Putamen (tissue), 1 donor: ENCODE measurements at regions not wholly inside any gene's neighbourhood (a gene's known extent, or its start where the extent isn't known, plus 50 kb on each side); places are given as distances from the start of the nearest gene placed in this dataset.

Experiments used
- DNase-seq: peaks from one replicate; pipeline ENCODE4 v3.0.0-alpha.2; 2016; ENCODE audit warnings: low spot score

DNA sequence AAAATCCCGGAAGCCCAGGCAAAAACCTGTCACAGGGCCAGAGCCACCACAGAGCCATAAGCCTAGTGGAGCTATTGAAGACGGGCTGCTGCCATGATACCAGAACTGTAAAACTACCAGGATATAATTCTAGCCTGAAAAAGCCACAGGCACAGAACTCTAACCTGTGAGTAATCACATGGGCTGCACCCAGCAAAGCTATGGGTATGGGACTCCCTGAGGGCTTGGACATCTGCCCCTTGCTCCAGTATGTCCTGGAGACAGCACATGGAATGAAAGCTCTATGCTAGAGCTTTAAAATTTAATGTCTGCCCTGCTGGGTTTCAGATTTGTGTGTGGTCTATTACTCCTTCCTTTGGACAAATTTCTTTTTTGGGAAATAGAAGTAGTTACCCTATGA is 2183.6 kb upstream of the CELF4 start:
- no peak for DNase-seq

DNA sequence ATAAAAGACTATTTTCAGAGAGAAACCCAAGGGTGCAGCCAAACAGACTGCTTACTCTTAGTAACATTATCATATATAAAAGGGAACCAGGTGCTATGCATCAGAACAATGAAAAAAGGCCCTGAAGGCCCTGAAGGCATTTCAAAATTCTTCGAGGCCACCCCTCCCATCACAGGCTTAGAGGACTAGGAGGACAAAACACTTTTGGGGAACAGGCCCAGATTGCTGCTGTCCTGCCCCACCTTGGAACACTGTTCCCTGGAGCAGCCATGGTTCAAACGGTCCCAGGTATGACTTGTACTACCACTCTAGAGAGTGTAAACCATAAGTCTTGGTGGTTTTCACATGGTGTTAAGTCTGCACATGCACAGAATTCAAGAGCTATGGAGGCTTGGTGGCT is 2183.1 kb upstream of the CELF4 start:
- DNase-seq = no peak

DNA sequence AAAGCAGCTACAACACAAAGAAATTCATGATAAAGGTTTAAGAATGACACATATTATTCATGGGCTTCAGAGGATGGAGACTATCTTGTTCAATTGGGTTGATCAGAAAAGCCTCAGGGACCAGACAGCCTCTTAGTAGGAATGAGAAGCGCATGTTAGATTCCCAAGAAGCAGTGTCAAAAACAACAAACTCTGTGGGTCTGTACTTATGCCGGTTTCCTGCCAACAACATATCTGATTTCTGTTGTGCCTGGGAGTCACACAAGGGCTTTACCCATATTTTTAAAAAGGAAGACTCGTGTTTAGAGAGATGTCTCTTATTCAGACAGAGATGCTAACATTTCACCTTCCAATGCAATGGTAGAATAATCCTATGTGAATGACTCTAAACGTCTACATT is 2180.6 kb upstream of the CELF4 start:
- DNase-seq = no peak

DNA sequence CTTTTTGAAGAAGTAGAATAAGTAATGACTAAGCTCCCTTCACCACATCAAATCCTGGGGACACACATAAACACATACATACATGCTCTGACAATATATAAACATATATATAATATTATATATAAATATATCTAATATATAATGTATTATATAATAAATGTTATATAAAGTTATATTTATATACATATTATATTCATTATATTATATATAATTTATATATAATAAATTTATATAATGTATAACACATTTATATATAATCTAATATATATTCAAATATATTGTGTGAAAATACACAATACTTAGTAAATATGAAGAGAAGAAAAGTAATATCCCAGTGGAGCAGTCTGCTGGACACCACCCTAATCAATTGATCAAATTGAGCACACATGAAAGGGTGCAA is 2177.9 kb upstream of the CELF4 start:
- DNase-seq = no peak

DNA sequence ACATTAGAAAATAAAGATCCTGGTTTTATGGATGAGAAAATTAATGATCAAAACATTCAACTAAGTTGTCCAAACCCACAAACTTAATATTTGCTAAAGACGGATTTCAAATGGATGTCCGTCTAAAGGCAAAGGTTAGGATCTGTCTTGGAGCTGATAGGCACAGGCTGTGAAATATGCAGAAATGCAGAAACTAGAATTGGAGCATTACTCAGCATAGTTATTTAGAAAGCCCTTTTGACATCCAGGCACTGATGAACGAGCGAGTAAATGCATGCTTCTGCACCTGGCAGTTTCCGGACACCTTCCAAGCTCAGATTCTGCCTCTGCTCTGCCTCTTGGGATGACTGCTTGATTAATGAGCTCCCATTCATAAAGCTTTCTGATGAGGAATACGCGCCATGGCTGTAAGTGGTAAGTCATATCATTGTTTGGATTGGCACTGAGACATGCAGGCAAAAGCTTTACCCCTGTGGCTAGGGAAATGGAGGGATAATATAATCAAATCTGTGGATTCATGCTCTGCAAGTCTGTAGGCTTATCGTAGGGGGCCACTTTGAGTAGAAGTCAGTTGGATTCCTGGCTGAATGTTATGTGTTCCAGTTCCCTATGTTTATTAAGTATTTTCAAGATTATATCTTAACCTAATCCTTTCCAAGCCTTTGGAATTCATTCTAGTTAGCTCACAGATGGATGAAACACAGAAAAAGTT is 2176.3 kb upstream of the CELF4 start:
- DNase-seq = no peak

DNA sequence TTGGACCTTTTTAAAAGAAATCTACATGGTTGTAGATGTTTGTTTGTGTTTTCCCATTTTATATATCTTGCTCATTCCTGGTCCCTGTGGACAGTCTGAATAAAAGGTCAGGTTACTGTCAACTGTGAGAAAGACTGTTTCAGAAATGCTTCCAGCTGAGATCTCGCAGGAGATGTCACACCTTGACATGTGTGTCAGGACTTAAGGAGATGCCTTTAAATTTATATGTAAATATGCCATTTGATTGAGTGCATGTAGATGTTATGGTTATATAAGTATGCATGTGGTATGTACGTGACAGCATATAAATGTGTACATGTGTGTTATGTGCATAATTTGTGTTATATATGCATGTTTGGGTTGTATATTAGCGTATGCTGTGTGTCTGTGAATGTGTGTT is 2172.3 kb upstream of the CELF4 start:
- DNase-seq = no peak

DNA sequence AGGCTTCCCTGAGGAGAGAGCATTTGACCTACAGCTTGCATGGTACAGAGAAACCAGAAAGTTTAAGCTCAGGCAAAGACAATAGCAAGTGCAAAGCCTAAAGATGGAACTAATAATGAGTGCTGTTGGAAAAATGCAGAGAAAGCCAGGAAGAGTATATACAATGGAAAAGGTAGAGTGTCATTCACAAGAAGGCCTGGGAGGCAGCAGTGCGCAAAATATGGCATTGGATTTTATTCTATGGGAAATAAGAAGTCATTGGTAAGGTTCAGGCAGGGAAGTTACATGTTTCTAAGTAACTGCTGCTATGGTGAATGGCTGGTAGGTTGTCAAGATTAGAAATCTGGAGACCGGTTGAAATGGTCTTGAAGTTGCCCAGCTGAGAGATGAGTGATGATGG is 2167.3 kb upstream of the CELF4 start:
- no peak for DNase-seq

DNA sequence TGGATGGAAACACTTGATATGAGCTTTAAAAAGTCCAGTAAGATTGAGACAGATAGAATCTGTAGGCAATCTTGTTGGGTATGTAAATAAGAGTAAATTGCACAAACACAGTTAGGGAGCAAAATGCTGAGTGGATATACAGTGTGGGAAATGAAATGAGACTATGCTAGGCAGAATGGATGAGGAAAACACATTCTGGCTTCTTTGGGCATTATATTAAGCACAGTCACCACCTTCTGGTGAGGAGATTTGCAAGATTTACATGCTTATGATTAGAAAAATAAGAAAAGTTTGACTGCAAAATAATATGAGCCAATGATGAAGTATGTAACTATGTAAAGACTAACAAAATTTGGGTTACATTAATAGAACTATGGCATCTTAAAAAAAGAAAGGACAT is 2165.0 kb upstream of the CELF4 start:
- no peak for DNase-seq

DNA sequence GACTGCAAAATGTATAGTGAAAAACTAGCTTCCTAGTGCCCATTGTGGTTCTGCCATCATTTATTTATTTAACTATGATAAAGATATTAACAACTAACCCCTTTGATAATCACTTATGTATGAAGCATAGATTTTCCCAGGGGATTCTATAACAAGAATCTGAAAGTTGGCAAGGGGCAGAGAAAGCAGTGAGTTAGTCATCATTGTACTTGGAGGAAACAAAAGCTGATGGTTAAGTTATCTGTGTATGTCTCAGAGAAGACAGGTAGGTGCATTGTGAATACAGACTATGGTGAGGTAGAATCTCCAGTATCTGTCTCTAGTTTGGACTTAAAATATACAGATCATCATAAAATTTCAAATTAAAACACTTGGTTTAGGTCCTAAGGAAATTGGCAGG is 2159.1 kb upstream of the CELF4 start:
- DNase-seq = no peak

DNA sequence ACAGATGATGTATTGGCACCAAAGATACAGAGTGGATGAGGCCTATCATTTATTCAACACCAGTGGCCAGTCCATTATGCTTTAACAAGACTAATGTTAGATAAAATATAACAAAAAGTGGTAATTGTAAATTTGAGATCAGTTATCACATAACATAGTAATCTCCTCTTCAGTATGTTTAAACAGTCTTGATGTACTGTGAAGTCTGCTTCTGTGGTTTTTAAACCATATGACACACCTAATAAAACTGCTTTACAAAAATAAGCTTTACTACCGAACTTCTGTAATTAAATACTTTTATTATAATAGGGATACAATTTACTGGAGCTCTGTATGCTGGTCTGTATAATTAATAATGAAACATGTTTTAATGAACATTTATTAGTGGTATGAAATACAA is 2156.1 kb upstream of the CELF4 start:
- no peak for DNase-seq

DNA sequence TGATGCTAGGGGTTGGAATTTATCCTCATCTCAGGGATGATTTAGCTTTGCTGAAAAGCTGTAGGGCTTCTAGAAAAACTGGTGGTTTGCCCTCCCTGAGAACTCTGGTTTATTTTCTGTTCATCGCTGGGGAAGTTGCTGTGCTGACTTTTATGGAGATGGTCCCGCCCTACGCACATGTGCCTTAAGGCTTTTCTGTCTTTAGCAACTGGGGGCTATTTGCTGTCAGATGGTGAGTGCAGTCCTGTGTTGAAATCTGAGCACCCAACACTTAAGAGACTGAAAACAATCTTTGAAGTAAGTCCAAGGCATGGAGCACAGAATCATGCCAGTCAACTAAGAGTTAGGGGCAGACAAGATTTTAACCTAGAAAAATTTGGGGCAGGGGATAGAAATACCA is 2148.4 kb upstream of the CELF4 start:
- DNase-seq = no peak

DNA sequence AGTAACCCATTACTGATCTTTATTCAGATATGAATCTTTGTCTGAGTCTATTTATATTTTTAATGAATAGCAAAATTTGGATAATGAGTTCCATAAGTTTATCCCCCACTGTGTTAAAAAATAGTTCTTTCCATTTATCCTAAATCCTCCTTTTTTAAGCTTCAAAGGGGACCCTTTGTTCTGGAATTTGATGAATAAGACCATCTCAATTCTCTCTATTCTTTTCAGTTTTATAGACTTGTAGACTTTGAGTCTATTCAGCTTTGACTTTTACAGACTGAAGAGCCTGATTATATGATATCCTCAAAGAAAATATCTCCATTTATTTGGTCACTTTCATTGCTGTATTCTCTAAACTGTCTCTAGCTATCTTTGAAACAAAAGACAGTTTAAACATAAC is 2146.1 kb upstream of the CELF4 start:
- DNase-seq = no peak

DNA sequence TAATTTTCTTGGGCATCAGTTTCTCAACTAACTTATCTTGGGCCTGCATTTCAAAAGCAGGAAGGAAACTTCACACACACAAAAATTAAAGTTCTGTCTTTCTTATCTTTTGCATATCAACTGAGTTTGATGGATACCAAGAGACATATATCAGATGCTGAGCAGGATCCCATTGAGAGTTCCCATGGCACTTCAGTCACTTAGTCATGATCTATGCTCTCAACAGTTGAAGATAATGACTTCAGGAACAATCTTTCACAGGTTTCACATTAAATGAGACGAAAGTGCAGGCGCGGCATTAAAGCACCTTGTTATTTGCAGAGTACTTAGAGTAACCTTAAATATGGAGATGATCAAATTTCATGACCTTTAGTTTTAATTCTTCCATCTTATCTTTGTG is 2139.8 kb upstream of the CELF4 start:
- DNase-seq = no peak

DNA sequence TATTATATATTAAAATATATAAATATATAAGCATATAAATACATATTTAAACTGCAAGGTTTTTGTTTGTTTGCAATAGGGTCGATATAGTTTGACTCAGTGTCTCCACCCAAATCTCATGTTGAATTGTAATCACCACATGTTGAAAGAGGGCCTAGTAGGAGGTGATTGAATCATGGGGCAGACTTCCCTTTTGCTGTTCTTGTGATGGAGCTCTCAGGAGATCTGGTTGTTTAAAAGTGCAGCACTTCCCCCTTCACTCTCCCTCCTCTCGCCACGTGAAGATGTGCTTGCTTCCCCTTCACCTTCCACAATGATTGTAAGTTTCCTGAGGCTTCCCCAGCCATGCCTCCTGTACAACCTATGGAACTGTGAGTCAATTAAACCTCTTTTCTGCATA is 2137.3 kb upstream of the CELF4 start:
- DNase-seq = no peak

DNA sequence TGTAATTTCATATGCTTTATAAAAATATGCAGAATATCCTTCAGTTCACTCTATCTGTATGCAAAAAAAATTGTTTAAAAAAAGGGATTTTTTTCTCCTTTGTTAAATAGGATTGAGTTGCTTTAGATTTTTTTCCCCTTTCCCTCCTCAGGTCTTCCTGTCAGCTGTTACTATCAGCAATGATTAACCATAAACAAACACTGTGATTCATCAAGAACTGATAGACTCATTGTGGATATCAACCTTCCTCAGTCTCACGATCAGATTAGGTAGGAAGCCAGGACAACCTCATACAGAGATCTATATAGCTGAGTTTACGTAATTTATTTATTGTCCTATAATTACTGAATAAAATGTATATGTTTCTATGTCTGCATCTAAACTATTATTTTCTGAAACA is 2136.2 kb upstream of the CELF4 start:
- DNase-seq = no peak

DNA sequence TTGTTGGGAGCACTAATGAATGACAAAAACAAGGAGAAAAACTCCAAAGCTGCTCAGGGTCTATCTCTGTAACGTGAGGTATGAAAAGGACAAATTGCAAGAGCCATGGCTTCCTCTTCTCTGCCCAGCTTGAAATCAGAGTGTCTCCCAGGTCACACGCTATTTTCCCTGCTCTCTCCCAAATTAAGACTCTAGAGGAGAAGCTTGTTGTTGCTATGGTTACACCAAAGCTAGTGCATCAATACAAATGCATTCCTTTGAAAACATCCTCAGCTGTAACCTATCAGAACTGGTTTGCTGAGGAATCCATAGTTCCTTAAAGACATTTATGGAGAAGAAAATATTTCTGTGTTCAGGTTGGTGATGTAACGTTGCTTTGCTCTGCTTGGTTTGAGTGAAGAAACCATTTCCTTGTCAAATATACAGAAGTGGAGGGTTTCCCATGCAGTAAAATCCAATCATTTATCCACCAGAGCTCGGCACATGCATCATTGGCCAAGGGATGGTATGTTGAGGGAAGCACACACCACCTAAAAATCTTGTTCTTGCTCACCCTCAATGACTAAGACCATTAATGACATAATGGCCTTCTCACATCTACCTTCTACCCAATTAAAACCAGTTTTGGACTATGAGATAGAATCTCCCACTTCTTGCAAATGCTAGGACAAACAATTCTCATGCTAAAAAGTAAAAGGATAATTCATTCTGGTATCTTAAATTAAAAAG is 2135.6 kb upstream of the CELF4 start:
- DNase-seq = no peak

DNA sequence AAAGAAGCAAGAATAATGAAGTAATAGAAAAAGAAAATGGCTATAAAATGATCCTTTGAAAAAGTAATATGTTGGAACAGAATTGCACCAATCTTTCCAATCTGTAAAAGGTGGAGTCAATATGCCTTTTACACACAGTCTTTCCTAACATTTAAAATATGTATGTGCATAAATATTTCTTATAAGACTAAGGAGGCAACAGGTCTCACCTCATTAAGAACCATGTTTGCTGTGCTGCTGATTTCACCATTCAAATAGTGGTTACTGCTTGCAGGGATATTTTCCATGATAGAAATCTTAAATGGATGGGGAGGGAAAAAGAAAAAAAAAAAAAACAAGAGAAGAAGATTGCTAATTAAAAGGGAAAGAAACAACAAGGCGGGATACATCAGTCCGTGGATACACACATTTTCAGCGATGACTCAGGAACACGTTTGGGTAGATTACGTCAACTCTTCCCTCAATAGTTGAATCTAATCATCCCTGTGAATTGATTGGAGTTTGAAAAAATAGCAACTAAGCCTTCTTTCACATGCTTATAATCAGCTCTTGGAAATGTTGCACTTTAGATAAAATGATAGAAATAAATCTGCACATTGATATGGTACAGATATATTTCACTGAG is 2133.9 kb upstream of the CELF4 start:
- DNase-seq = no peak

DNA sequence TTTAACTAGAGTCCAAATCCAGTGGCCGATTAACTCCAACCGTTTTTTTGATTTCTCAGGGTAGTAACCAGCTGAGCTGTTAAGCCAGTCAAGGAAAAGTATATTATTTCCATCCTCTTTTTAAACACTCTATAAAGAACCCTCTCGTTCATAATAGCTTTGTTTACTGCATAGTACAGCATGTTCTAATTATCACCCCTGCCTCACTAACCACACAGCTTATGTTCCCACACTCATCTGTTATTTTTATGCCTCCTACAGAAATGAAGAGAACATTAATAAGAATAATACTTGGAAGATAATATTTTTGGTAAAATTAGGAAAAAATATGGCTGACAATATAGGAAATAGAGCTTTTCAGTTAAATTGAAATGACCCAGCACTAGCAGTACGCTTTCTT is 2132.8 kb upstream of the CELF4 start:
- DNase-seq = no peak

DNA sequence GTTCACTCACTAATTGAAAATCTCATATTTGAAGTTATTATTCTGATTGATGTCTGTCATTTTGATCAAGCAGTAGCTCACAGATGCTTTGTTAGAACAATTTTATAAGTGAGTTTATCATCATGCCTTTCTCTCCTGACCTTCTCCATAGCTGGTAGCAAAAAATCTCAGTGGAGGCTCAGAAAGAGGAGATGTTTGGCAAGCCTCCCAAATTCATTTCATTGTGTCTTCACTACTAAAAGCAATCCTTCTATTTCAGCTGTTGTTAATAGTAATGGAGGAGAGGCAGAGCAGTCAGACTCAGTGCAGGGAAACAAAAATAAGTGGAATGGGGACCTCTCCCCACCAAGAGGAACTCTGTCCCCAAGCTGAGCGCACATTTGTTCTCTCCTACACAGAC is 2127.8 kb upstream of the CELF4 start:
- DNase-seq = no peak

DNA sequence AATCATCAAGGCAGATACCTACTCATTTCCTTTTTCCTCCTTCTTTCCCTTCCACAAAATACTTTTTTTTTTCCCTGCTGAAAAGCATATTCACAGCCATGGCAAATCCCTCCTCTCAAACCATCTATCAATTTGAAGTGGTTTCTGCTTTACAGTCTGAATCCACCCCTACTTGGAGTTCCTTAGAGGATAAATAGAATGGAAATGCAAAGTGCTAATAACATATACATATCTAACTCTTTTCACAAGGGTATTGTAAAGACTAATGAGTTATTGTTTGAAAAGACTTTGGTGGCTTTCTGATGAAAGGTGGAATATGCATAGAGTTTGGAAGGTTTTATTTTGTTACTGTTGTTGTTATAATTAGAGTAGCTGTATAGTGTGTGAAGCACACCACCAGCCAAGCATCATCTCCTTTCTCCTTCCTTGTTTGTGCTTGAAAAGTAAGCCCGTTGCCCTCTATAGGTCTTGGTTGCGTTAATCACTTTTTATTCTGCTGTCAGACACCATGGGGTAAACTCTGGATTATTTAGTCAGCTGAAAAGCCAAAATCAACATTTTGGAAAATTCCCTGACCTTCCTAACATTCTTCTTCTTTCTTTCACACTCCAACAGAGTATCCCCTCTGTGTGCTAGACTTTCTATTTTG is 2126.9 kb upstream of the CELF4 start:
- no peak for DNase-seq

DNA sequence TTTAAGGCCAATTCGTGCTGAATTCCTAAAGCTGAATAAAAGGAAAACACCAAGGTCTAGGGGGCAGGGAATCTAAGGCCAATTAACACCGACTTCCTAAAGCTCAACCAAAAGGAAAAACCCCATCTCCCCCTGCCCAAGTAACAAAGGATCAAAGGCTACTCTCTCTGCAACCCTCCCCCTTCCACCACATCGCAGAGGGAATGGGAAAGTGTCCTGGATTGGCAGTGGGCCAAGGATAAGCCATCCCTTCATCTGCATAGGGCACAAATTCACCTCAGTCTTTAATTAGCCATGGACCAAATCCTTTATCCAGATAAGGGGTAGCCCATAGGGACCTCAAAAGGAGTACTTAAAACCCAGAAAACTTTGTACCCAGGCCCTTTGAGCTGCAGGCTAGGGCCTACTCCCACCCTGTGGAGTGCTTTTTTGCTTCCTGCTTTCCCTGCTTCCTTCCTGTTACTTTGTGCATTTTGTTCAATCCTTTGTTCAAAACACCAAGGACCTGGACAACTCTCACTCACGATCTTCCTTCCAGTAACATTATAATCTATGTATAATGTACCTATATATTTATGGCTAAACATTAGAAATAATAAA is 2119.8 kb upstream of the CELF4 start:
- no peak for DNase-seq

DNA sequence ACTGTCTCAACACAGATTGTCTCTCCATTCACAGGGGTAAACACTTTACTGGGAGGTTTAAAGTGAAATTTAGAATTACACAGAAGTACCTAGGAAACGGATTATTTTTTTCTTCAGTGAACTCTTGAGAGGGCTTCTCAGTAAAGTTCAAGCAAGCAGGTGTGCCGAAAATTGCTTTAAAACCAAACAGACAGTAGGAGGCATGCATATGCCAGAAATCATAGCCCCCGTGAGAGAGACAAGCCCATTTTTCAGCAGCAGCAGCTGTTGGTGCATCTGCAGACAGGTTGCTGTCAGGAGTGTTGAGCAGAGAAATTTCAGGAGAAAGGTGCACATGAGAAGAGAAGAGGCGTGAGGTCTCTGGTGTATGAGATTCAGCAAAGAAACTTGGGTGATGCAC is 2115.5 kb upstream of the CELF4 start:
- DNase-seq = no peak

DNA sequence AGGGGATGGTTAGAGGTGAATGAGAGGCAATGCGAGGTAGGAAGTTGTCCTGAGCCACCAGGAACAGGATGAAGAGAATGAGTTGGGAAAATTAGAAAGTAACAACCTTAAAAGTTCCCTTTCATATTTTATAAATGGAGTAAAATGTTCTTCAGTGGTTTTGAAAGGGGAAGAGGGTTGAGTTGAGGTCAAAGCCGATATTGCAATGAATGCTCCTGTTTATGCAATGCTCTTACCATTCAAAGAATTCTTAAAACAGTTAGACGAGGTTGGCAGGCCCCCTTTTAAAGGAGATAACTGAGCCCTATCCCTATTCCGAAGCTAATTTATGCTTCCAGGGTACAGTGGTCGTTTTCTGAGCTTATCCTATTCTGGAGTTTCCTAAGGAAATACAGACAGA is 2110.3 kb upstream of the CELF4 start:
- no peak for DNase-seq
